ENCODE measurements at regions not wholly inside any gene's neighbourhood (a gene's known extent, or its start where the extent isn't known, plus 50 kb on each side); places are given as distances from the start of the nearest gene placed in this dataset.

DNA sequence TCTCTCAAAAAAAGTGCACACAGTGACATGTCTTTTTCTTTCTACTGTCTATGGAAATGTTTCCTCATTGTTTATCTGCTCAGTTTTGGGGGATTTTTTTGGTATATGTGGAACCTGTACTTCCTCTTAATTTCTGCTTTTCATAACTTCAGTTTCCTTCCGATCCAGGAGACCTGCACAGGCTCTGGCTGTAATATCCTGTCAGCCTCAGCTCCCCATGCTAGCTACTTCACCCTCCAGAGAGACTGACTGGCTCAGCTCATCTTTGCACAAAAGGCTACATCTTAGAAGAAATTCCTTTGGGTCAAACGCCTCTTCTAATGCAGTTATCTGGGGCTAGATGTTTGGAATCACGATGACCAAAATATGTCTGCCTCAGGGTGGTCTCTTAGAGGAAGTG, 378.4 kb downstream of the RND3 start:
- no peak overlapping the region for H3K27ac Mint-ChIP-seq (ENCODE audit: unreplicated experiment)

DNA sequence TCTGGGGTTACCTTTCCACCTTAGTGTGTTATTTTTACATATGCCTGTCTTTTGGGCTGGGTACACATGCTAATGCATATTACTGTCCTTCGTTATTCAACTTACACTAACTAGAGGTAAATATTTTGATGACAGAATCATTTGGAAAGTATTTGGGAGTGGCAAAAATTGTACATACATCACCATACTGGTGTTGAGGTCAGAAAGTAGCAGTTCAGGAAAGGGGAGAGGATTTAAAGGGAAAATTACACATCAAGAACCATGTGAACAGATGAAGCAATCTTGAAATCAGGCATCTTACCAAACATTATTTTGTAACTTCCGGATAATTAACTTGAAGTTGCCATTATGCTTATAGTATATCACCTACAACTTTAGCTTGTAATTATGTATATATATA, 379.7 kb downstream of the RND3 start:
- no peaks in the 10 kb centered on the region for H3K27me3 Mint-ChIP-seq (ENCODE audit: unreplicated experiment)
- TF ChIP-seq, protein P1, sequence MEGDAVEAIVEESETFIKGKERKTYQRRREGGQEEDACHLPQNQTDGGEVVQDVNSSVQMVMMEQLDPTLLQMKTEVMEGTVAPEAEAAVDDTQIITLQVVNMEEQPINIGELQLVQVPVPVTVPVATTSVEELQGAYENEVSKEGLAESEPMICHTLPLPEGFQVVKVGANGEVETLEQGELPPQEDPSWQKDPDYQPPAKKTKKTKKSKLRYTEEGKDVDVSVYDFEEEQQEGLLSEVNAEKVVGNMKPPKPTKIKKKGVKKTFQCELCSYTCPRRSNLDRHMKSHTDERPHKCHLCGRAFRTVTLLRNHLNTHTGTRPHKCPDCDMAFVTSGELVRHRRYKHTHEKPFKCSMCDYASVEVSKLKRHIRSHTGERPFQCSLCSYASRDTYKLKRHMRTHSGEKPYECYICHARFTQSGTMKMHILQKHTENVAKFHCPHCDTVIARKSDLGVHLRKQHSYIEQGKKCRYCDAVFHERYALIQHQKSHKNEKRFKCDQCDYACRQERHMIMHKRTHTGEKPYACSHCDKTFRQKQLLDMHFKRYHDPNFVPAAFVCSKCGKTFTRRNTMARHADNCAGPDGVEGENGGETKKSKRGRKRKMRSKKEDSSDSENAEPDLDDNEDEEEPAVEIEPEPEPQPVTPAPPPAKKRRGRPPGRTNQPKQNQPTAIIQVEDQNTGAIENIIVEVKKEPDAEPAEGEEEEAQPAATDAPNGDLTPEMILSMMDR (IDR thresholded peaks at IDR 0.05; ENCODE audit: unreplicated experiment) = no peak
- no peak overlapping the region for H3K4me3 Mint-ChIP-seq (ENCODE audit: unreplicated experiment)

More for the DNA sequence above, 378.4 kb downstream of the RND3 start:
- Mint-ChIP-seq H3K9me3 (ENCODE audit: unreplicated experiment) (no peaks in the 10 kb centered on the region), H3K4me3 (ENCODE audit: unreplicated experiment) (no peak overlapping the region), H3K4me1 (ENCODE audit: unreplicated experiment) (peaks cover 14% of the 10 kb centered on the region), H3K27me3 (ENCODE audit: unreplicated experiment) (no peaks in the 10 kb centered on the region), H3K36me3 (ENCODE audit: low read depth, unreplicated experiment) (no peaks in the 10 kb centered on the region)
- TF ChIP-seq, protein P1 (IDR thresholded peaks at IDR 0.05; ENCODE audit: unreplicated experiment) = no peak
- DNase-seq (ENCODE audit: low spot score) = no peak

DNA sequence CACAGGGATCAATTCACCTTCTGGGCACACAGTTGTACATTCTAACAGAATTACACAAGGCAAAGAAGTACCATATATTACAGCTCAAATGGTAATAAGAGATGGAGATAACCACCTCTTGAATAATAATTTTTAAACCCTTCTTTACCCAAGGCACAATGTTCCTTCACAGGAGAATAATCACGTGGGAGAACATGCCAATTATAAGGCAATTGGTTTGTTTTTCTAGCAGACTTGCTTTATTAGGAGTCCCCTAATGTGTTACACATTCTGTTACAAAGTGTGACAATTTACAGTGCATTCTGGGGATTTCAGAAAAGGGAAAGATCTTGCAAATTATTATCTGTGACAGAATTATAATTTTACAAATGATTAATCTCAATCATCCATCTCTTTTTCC, 380.3 kb downstream of the RND3 start:
- TF ChIP-seq, protein P1 (IDR thresholded peaks at IDR 0.05; ENCODE audit: unreplicated experiment) = no peak
- Mint-ChIP-seq H3K27ac (ENCODE audit: unreplicated experiment) (no peak overlapping the region), H3K27me3 (ENCODE audit: unreplicated experiment) (no peaks in the 10 kb centered on the region), H3K4me3 (ENCODE audit: unreplicated experiment) (no peak overlapping the region), H3K9me3 (ENCODE audit: unreplicated experiment) (no peaks in the 10 kb centered on the region), H3K4me1 (ENCODE audit: unreplicated experiment) (peaks cover 14% of the 10 kb centered on the region), H3K36me3 (ENCODE audit: low read depth, unreplicated experiment) (no peaks in the 10 kb centered on the region)
- DNase-seq (ENCODE audit: low spot score) = no peak

More for the DNA sequence above, 379.7 kb downstream of the RND3 start:
- DNase-seq (ENCODE audit: low spot score) = no peak
- no peaks in the 10 kb centered on the region for H3K9me3 Mint-ChIP-seq (ENCODE audit: unreplicated experiment)
- H3K27ac Mint-ChIP-seq (ENCODE audit: unreplicated experiment) = no peak overlapping the region
- no peaks in the 10 kb centered on the region for H3K36me3 Mint-ChIP-seq (ENCODE audit: low read depth, unreplicated experiment)
- peaks cover 14% of the 10 kb centered on the region for H3K4me1 Mint-ChIP-seq (ENCODE audit: unreplicated experiment)

- no peak overlapping the region for H3K4me3 Mint-ChIP-seq (ENCODE audit: unreplicated experiment)
Measured at GRCh38 chr2:150101947-150102346, 385.5 kb downstream of the RND3 start.

DNA sequence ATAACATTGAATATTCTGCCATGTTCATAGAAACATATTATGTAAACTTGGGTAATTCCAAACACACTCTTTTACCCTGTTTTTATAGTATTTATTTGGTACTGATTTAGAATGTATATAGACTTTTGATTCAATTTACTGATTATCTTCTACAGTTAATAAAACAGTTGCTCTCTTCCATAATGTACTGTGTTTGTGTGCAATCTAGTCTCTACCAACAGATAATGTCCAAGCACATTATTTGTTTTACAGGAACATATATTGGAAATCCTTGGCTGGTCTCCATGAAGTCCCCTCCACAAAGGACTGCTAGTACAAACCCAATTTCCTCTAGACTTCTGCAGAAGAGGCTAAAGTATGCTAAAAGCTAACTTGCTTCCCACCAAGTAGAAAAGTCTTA, 386.6 kb downstream of the RND3 start:
- H3K9me3 Mint-ChIP-seq (ENCODE audit: unreplicated experiment) = no peaks in the 10 kb centered on the region
- peaks cover 12% of the 10 kb centered on the region for H3K4me1 Mint-ChIP-seq (ENCODE audit: unreplicated experiment)
- DNase-seq (ENCODE audit: low spot score) = no peak
- H3K27ac Mint-ChIP-seq (ENCODE audit: unreplicated experiment) = no peak overlapping the region
- H3K4me3 Mint-ChIP-seq (ENCODE audit: unreplicated experiment) = no peak overlapping the region
- no peaks in the 10 kb centered on the region for H3K36me3 Mint-ChIP-seq (ENCODE audit: low read depth, unreplicated experiment)
- no peaks in the 10 kb centered on the region for H3K27me3 Mint-ChIP-seq (ENCODE audit: unreplicated experiment)
- TF ChIP-seq, protein P1 (IDR thresholded peaks at IDR 0.05; ENCODE audit: unreplicated experiment) = no peak

More at GRCh38 chr2:150101947-150102346, 385.5 kb downstream of the RND3 start:
- TF ChIP-seq, protein P1 (IDR thresholded peaks at IDR 0.05; ENCODE audit: unreplicated experiment) = no peak
- Mint-ChIP-seq H3K9me3 (ENCODE audit: unreplicated experiment) (no peaks in the 10 kb centered on the region), H3K4me1 (ENCODE audit: unreplicated experiment) (peaks cover 12% of the 10 kb centered on the region), H3K27ac (ENCODE audit: unreplicated experiment) (no peak overlapping the region), H3K27me3 (ENCODE audit: unreplicated experiment) (no peaks in the 10 kb centered on the region), H3K36me3 (ENCODE audit: low read depth, unreplicated experiment) (no peaks in the 10 kb centered on the region)
- DNase-seq (ENCODE audit: low spot score) = no peak
